Left lung (tissue), 4 donors: ENCODE measurements at regions not wholly inside any gene's neighbourhood (a gene's known extent, or its start where the extent isn't known, plus 50 kb on each side); places are given as distances from the start of the nearest gene placed in this dataset.

ENCODE experiments used
- ATAC-seq: fragments of 200-7000 bp; cut with Tn5 transposase; one replicate; pipeline ENCODE4 v1.9.1; 2020; ENCODE audit warnings: moderate library complexity
- DNase-seq, 4 donors: peaks; one replicate each; pipeline ENCODE4 v3.0.0-alpha.2; 2013 to 2020
- H3K27ac ChIP-seq, 2 donors: fragments of 200-600 bp; sonication (generic) in 1 of 2; one replicate each; pipeline versions ENCODE4 v1.5.0 to v1.8.0; 2020 to 2021
- H3K27me3 ChIP-seq, 2 donors: fragments of 200-600 bp; sonication (generic) in 1 of 2; one replicate each; pipeline versions ENCODE4 v1.5.0 to v1.8.0; 2020 to 2021
- H3K36me3 ChIP-seq, 2 donors: fragments of 200-600 bp; sonication (generic) in 1 of 2; one replicate each; pipeline versions ENCODE4 v1.5.0 to v1.8.0; 2020 to 2021
- H3K4me1 ChIP-seq, 2 donors: fragments of 200-600 bp; one replicate each; pipeline ENCODE4 v1.8.0; 2021
- H3K4me3 ChIP-seq, 2 donors: fragments of 200-600 bp; sonication (generic) in 1 of 2; one replicate each; pipeline versions ENCODE4 v1.5.0 to v1.8.0; 2020 to 2021; ENCODE audit warnings: mild to moderate bottlenecking in 1 of 2
- H3K9me3 ChIP-seq, 2 donors: fragments of 200-600 bp; sonication (generic) in 1 of 2; one replicate each; pipeline versions ENCODE4 v1.5.0 to v1.8.0; 2020 to 2021
- intact Hi-C, 2 donors: fragments of 100-400 bp; cut with DNase I; formaldehyde crosslinking; loops; one replicate each; pipeline versions ENCODE4 v1.11.2 to v1.14.2; 2022
- TF ChIP-seq, protein P1 (sequence below), 2 donors: fragments of 200-600 bp; sonication (generic) in 1 of 2; IDR thresholded peaks; one replicate each; pipeline versions ENCODE4 v1.5.0 to v1.8.0; 2021; ENCODE audit warnings: antibody characterized with exemption in 2 of 2
- donor health status: DM: no; HTN: yes; CAD: no.
- donor health status: DM: no; HTN: no; CAD: no.

DNA sequence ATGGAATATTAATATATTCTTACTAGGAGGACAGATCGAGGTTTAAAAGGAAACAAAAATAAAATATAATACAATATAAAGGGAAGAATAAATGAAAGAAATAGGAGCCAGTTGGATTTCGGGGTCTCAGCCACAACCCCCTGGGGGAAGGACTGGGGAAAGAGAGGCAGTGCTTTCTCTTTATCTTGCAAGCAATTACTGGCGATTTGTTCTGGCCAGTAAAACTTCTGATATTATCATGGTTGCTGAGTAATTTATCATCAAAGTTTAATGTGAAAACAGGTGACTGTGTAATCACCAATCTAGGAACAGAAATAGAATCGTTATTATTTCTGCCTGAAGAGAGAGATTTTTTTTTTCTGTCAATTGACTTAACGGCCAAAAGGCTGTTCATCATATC is 917.7 kb upstream of the CELF4 start:
- TF ChIP-seq, protein P1, sequence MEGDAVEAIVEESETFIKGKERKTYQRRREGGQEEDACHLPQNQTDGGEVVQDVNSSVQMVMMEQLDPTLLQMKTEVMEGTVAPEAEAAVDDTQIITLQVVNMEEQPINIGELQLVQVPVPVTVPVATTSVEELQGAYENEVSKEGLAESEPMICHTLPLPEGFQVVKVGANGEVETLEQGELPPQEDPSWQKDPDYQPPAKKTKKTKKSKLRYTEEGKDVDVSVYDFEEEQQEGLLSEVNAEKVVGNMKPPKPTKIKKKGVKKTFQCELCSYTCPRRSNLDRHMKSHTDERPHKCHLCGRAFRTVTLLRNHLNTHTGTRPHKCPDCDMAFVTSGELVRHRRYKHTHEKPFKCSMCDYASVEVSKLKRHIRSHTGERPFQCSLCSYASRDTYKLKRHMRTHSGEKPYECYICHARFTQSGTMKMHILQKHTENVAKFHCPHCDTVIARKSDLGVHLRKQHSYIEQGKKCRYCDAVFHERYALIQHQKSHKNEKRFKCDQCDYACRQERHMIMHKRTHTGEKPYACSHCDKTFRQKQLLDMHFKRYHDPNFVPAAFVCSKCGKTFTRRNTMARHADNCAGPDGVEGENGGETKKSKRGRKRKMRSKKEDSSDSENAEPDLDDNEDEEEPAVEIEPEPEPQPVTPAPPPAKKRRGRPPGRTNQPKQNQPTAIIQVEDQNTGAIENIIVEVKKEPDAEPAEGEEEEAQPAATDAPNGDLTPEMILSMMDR (IDR thresholded peaks at IDR 0.05) = no peak
- Histone ChIP-seq H3K4me3 (no peak overlapping the region), H3K9me3 (peaks cover 6 to 12% of the 10 kb centered on the region in 2 donors), H3K4me1 (no peaks in the 10 kb centered on the region), H3K27me3 (no peaks in the 10 kb centered on the region), H3K27ac (no peak overlapping the region), H3K36me3 (no peaks in the 10 kb centered on the region)
- intact Hi-C loops = no loop called here
- DNase-seq (no peak), ATAC-seq (no peak)

DNA sequence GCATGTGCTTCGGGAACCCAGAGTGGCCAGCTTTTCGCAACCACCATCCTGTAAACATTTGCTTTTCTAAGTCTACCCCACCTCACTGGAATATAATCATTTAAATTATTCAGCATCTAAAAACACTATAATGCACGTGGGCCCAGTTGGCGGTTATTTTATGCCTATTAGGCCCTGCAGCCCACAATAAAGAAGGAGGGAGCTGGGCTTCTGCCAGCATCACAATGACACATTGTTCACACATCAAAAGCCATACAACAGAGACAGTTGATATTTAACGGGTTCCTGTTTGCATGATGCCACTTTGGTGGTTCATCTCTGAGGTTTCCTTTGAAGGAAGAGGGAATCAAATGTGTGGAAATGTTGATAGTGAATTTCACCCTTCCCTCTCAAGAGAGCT is 916.0 kb upstream of the CELF4 start:
- TF ChIP-seq, protein P1 (IDR thresholded peaks at IDR 0.05) = no peak
- no peaks in the 10 kb centered on the region for H3K36me3 ChIP-seq
- no peak overlapping the region for H3K4me3 ChIP-seq
- H3K27me3 ChIP-seq = no peaks in the 10 kb centered on the region
- intact Hi-C loops = no loop called here
- H3K27ac ChIP-seq = no peak overlapping the region
- H3K9me3 ChIP-seq = peaks cover 6 to 16% of the 10 kb centered on the region in 2 donors
- ATAC-seq (no peak), DNase-seq (no peak)
- no peaks in the 10 kb centered on the region for H3K4me1 ChIP-seq

DNA sequence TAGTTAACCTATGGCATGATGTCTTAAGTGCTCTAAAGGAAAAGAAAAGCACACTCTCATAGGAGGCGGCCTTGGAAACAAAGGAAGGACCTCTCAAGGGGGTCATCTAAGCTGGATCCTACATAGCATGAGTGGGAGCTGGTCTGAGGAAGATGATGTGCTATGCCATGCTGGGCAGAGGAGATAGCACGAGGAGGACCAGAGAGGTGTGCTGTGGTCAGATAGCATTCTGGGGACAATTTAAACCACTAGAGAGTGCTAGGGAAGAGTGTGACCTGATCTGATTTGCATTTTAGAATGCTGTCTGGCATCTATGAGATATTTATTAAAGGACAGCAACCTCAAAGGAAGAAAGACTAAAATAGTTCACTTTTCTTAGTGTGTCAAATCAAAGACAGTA is 910.1 kb upstream of the CELF4 start:
- no peak overlapping the region for H3K4me3 ChIP-seq
- intact Hi-C loops = no loop called here
- H3K36me3 ChIP-seq = no peaks in the 10 kb centered on the region
- ATAC-seq (no peak), DNase-seq (no peak)
- no peak overlapping the region for H3K27ac ChIP-seq
- no peaks in the 10 kb centered on the region for H3K4me1 ChIP-seq
- H3K27me3 ChIP-seq = no peaks in the 10 kb centered on the region
- peaks cover 6 to 16% of the 10 kb centered on the region in 2 donors for H3K9me3 ChIP-seq
- TF ChIP-seq, protein P1 (IDR thresholded peaks at IDR 0.05) = no peak

DNA sequence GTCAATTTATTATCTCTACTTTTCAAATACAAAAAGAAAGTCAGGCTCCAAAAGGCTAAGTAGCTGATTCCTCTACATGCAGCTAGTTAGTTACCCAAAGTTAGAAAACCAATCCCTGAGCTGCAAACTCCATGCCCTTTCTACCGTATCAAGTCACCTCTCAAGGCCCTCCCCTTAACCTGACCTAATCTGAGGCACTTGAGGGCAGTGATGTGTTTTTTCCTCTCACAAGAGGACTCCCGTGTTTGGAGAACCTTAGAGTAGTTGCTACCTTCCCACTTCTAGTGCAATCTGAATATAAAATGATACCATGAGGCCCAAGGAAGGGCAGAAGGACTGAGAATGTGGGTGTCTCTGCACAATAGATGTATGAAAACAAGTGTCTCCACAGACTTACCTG is 907.9 kb upstream of the CELF4 start:
- Histone ChIP-seq H3K9me3 (peaks cover 0 to 4% of the 10 kb centered on the region in 2 donors), H3K4me3 (no peak overlapping the region), H3K4me1 (no peaks in the 10 kb centered on the region), H3K36me3 (no peaks in the 10 kb centered on the region), H3K27ac (no peak overlapping the region), H3K27me3 (no peaks in the 10 kb centered on the region)
- TF ChIP-seq, protein P1 (IDR thresholded peaks at IDR 0.05) = no peak
- intact Hi-C loops = no loop called here
- DNase-seq (no peak), ATAC-seq (peak; percentile 63)

DNA sequence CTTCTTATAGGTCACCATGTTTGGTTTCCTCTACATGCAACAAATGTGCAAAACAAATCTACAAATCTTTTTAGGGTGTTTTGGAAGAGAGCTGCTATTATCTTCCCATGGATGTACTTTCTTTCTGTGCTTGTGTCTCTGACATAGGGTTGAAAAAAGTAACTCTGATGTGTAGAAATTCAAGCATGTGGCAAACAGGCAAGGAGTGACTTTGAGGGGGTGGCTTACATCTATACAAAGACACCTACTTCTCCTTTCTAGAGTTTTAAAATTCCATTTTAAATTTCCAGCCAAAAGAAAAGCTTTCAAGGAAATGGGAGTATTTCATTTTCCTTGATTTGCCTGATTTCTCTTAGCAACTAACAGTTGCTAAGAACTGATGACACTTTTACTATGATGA is 904.8 kb upstream of the CELF4 start:
- intact Hi-C loops = no loop called here
- Histone ChIP-seq H3K27me3 (no peaks in the 10 kb centered on the region), H3K9me3 (no peaks in the 10 kb centered on the region), H3K4me3 (no peak overlapping the region), H3K36me3 (no peaks in the 10 kb centered on the region), H3K27ac (no peak overlapping the region), H3K4me1 (no peaks in the 10 kb centered on the region)
- no peak for ATAC-seq
- DNase-seq = no peak
- TF ChIP-seq, protein P1 (IDR thresholded peaks at IDR 0.05) = no peak
